Caco-2 (cell line): ENCODE measurements at regions not wholly inside any gene's neighbourhood (a gene's known extent, or its start where the extent isn't known, plus 50 kb on each side); places are given as distances from the start of the nearest gene placed in this dataset.

Experiments used
- BruUV-seq: library from RNA; stranded (reverse); fragments of 400-500 nt; replicated peaks from 2 replicates; lab custom pipeline; 2021; lab: Mats Ljungman, UMichigan
- CTCF ChIA-PET: fragments of 300-600 bp; sonication (Branson Sonifier 250); formaldehyde crosslinking; loops from one replicate; lab custom pipeline; 2022; ENCODE audit warnings: antibody characterized with exemption; lab: Charles Lee
- POLR2A ChIA-PET: fragments of 300-600 bp; sonication (Branson Sonifier 250); formaldehyde crosslinking; loops from one replicate; lab custom pipeline; 2022; ENCODE audit warnings: antibody characterized with exemption; lab: Charles Lee
- DNase-seq, 2 experiments: peaks; one replicate each; pipeline versions ENCODE4 v3.0.0 to v3.0.0-alpha.2; 2020 to 2022
- H3K27me3 ChIP-seq: replicated peaks from 2 replicates; pipeline ENCODE4 v1.6.0; 2011; ENCODE audit warnings: low read length; ENCODE audit not compliant: control insufficient read depth, insufficient read depth
- H3K36me3 ChIP-seq: 2 replicates; pipeline ENCODE4 v1.5.1; 2011; ENCODE audit warnings: low read length; ENCODE audit not compliant: control insufficient read depth, insufficient read depth
- H3K4me1 ChIP-seq: fragments of 250-450 bp; sonication (Bioruptor Pico); 2 replicates; pipeline ENCODE4 v1.5.1; 2020; ENCODE audit warnings: mild to moderate bottlenecking
- H3K4me3 ChIP-seq: 2 replicates; pipeline ENCODE4 v1.5.1; 2011; ENCODE audit warnings: low read depth, mild to moderate bottlenecking, control low read depth, low read length
- H3K9me3 ChIP-seq: fragments of 250-450 bp; sonication (Bioruptor Pico); 2 replicates; pipeline ENCODE4 v1.5.1; 2020; ENCODE audit warnings: mild to moderate bottlenecking, moderate library complexity
- H3K27ac Mint-ChIP-seq: one replicate; pipeline ENCODE4 v1.8.0; 2022; ENCODE audit warnings: mixed read lengths; ENCODE audit not compliant: unreplicated experiment
- H3K27me3 Mint-ChIP-seq: one replicate; pipeline ENCODE4 v1.8.0; 2022; ENCODE audit warnings: mixed read lengths; ENCODE audit not compliant: insufficient read depth, unreplicated experiment
- H3K36me3 Mint-ChIP-seq: one replicate; pipeline ENCODE4 v1.8.0; 2022; ENCODE audit warnings: mild to moderate bottlenecking, mixed read lengths; ENCODE audit not compliant: insufficient read depth, unreplicated experiment
- H3K4me1 Mint-ChIP-seq: one replicate; pipeline ENCODE4 v1.8.0; 2022; ENCODE audit warnings: low read depth, mixed read lengths; ENCODE audit not compliant: unreplicated experiment
- H3K4me3 Mint-ChIP-seq: one replicate; pipeline ENCODE4 v1.8.0; 2022; ENCODE audit warnings: mild to moderate bottlenecking, moderate library complexity, mixed read lengths; ENCODE audit not compliant: unreplicated experiment
- H3K9me3 Mint-ChIP-seq: one replicate; pipeline ENCODE4 v1.8.0; 2022; ENCODE audit warnings: mixed read lengths; ENCODE audit not compliant: unreplicated experiment
- intact Hi-C: fragments of 100-400 bp; cut with micrococcal nuclease; formaldehyde crosslinking; loops from one replicate; pipeline ENCODE4 v1.10.0; 2022; ENCODE audit not compliant: unreplicated experiment
- TF ChIP-seq, protein P1 (sequence below), 2 experiments: fragments of 200-600 bp in 1 of 2; IDR thresholded peaks; 1 replicate in 1 of 2; 2 replicates in 1 of 2; pipeline versions ENCODE4 v1.5.1 to v1.8.0; 2011 to 2022; ENCODE audit warnings: antibody characterized with exemption in 1 of 2, control low read depth in 1 of 2, inconsistent platforms in 1 of 2, low read depth in 1 of 2, low read length in 1 of 2, mild to moderate bottlenecking in 1 of 2, moderate library complexity in 1 of 2; ENCODE audit not compliant: insufficient read depth in 1 of 2, severe bottlenecking in 1 of 2, unreplicated experiment in 1 of 2

- CTCF ChIA-PET, result no interaction called here
- H3K4me1 ChIP-seq, result no peaks in the 10 kb centered on the region
- no peaks in the 10 kb centered on the region for H3K27me3 ChIP-seq
- Mint-ChIP-seq H3K4me1 (no peaks in the 10 kb centered on the region), H3K4me3 (no peak overlapping the region), H3K36me3 (no peaks in the 10 kb centered on the region), H3K27ac (no peak overlapping the region), H3K9me3 (no peaks in the 10 kb centered on the region), H3K27me3 (no peaks in the 10 kb centered on the region)
- TF ChIP-seq, protein P1, sequence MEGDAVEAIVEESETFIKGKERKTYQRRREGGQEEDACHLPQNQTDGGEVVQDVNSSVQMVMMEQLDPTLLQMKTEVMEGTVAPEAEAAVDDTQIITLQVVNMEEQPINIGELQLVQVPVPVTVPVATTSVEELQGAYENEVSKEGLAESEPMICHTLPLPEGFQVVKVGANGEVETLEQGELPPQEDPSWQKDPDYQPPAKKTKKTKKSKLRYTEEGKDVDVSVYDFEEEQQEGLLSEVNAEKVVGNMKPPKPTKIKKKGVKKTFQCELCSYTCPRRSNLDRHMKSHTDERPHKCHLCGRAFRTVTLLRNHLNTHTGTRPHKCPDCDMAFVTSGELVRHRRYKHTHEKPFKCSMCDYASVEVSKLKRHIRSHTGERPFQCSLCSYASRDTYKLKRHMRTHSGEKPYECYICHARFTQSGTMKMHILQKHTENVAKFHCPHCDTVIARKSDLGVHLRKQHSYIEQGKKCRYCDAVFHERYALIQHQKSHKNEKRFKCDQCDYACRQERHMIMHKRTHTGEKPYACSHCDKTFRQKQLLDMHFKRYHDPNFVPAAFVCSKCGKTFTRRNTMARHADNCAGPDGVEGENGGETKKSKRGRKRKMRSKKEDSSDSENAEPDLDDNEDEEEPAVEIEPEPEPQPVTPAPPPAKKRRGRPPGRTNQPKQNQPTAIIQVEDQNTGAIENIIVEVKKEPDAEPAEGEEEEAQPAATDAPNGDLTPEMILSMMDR (IDR thresholded peaks at IDR 0.05; ENCODE audit: insufficient read depth in 1 of 2, low read depth in 1 of 2, low read length in 1 of 2, severe bottlenecking in 1 of 2, unreplicated experiment in 1 of 2), result no peak
- H3K36me3 ChIP-seq, result no peaks in the 10 kb centered on the region
- POLR2A ChIA-PET, result no interaction called here
- H3K9me3 ChIP-seq, result no peaks in the 10 kb centered on the region
- DNase-seq, result no peak
- no peak overlapping the region for H3K4me3 ChIP-seq
- intact Hi-C loops, result no loop called here
- BruUV-seq, result no TSS peak
These were observed 107.4 kb upstream of the TAB2 start for GRCh38 chr6:149209871-149210775.

GRCh38 chr6:149211046-149211571 lies 106.4 kb upstream of the TAB2 start:
- no TSS peak for BruUV-seq
- Mint-ChIP-seq H3K9me3 (no peaks in the 10 kb centered on the region), H3K27me3 (no peaks in the 10 kb centered on the region), H3K27ac (no peak overlapping the region), H3K4me1 (no peaks in the 10 kb centered on the region), H3K36me3 (no peaks in the 10 kb centered on the region), H3K4me3 (no peak overlapping the region)
- intact Hi-C loops, result no loop called here
- ChIA-PET POLR2A (no interaction called here), CTCF (no interaction called here)
- Histone ChIP-seq H3K4me1 (no peaks in the 10 kb centered on the region), H3K9me3 (no peaks in the 10 kb centered on the region), H3K36me3 (no peaks in the 10 kb centered on the region), H3K27me3 (no peaks in the 10 kb centered on the region), H3K4me3 (no peak overlapping the region)
- DNase-seq, result no peak
- TF ChIP-seq, protein P1 (IDR thresholded peaks at IDR 0.05; ENCODE audit: insufficient read depth in 1 of 2, low read depth in 1 of 2, low read length in 1 of 2, severe bottlenecking in 1 of 2, unreplicated experiment in 1 of 2), result no peak

DNA sequence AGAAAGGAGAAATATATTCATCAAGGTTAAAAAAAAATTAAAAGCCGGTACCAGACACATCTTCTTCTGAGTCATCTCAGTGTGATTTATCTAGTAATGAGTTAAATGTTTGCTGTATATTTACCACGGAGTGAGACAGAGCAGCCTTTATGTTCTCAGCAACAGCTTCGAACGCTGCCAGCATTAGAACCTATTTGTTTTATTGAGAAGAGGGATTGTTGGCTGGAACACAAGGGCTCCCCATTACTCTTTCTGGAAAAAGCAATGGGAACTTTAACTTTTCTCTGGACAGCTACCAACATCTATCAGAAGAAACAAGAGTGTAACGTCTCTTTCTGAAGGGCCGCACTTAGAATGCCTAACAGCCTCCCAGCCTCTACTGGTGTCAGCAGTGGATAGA lies 105.3 kb upstream of the TAB2 start:
- Histone ChIP-seq H3K9me3 (no peaks in the 10 kb centered on the region), H3K4me3 (no peak overlapping the region), H3K27me3 (no peaks in the 10 kb centered on the region), H3K4me1 (no peaks in the 10 kb centered on the region), H3K36me3 (no peaks in the 10 kb centered on the region)
- no peaks in the 10 kb centered on the region for H3K9me3 Mint-ChIP-seq
- no peak for DNase-seq
- intact Hi-C loops, result no loop called here
- BruUV-seq, result no TSS peak
- ChIA-PET CTCF (no interaction called here), POLR2A (no interaction called here)
- H3K27ac Mint-ChIP-seq, result no peak overlapping the region
- H3K27me3 Mint-ChIP-seq, result no peaks in the 10 kb centered on the region
- no peaks in the 10 kb centered on the region for H3K4me1 Mint-ChIP-seq
- TF ChIP-seq, protein P1 (IDR thresholded peaks at IDR 0.05; ENCODE audit: insufficient read depth in 1 of 2, low read depth in 1 of 2, low read length in 1 of 2, severe bottlenecking in 1 of 2, unreplicated experiment in 1 of 2), result no peak
- no peak overlapping the region for H3K4me3 Mint-ChIP-seq
- no peaks in the 10 kb centered on the region for H3K36me3 Mint-ChIP-seq
